Lower leg skin (tissue), 3 donors: ENCODE measurements at regions not wholly inside any gene's neighbourhood (a gene's known extent, or its start where the extent isn't known, plus 50 kb on each side); places are given as distances from the start of the nearest gene placed in this dataset.

Experiments used
- POLR2A ChIP-seq, 2 donors: fragments of 450-650 bp; IDR thresholded peaks; one replicate each; pipeline ENCODE4 v1.6.1; 2016 to 2017; ENCODE audit warnings: antibody characterized with exemption in 2 of 2, mild to moderate bottlenecking in 1 of 2, moderate library complexity in 1 of 2
- TF ChIP-seq, protein P1 (sequence below), 3 donors: fragments of 450-650 bp; IDR thresholded peaks; one replicate each; pipeline ENCODE4 v1.5.1; 2016; ENCODE audit warnings: antibody characterized with exemption in 3 of 3, mild to moderate bottlenecking in 3 of 3, moderate library complexity in 2 of 3

DNA sequence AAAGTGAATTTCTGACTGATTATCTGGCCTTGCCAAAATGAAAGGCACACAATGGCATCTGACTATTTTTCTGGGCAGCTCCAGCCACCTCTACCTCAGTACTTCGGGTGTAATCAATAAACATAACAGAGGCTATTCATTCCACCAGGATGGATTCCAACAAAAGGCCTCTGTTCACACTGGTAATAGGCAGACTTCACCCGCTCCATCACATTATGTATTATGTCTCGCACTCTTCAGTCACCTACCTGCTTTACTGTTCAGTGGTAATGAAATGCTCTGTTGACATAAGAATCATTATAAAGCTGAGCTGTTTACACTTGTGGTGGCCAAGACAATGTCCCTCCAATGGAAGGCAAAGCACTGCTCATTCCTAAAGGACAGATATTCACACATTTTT, 1333.7 kb upstream of the WWC1 start:
- no peak for TF ChIP-seq POLR2A (IDR thresholded peaks at IDR 0.05)
- TF ChIP-seq, protein P1, sequence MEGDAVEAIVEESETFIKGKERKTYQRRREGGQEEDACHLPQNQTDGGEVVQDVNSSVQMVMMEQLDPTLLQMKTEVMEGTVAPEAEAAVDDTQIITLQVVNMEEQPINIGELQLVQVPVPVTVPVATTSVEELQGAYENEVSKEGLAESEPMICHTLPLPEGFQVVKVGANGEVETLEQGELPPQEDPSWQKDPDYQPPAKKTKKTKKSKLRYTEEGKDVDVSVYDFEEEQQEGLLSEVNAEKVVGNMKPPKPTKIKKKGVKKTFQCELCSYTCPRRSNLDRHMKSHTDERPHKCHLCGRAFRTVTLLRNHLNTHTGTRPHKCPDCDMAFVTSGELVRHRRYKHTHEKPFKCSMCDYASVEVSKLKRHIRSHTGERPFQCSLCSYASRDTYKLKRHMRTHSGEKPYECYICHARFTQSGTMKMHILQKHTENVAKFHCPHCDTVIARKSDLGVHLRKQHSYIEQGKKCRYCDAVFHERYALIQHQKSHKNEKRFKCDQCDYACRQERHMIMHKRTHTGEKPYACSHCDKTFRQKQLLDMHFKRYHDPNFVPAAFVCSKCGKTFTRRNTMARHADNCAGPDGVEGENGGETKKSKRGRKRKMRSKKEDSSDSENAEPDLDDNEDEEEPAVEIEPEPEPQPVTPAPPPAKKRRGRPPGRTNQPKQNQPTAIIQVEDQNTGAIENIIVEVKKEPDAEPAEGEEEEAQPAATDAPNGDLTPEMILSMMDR (IDR thresholded peaks at IDR 0.05), result no peak
